Panc1 (cell line): ENCODE measurements at regions not wholly inside any gene's neighbourhood (a gene's known extent, or its start where the extent isn't known, plus 50 kb on each side); places are given as distances from the start of the nearest gene placed in this dataset.

Experiments
- ATAC-seq: fragments of 200-7000 bp; cut with Tn5 transposase; 2 replicates; pipeline ENCODE4 v1.9.1; 2020; ENCODE audit warnings: mild to moderate bottlenecking, moderate library complexity
- BruUV-seq: library from RNA; stranded (reverse); fragments of 400-500 nt; replicated peaks from 2 replicates; lab custom pipeline; 2021; lab: Mats Ljungman, UMichigan
- CTCF ChIA-PET: fragments of 300-600 bp; sonication (Branson Sonifier 250); formaldehyde crosslinking; loops from one replicate; lab custom pipeline; 2022; ENCODE audit warnings: antibody characterized with exemption; lab: Charles Lee
- POLR2A ChIA-PET: fragments of 300-600 bp; sonication (Branson Sonifier 250); formaldehyde crosslinking; loops from one replicate; lab custom pipeline; 2022; ENCODE audit warnings: antibody characterized with exemption; lab: Charles Lee
- DNase-seq: peaks from one replicate; pipeline ENCODE4 v3.0.0-alpha.2; 2010; ENCODE audit warnings: low read depth, low spot score
- H3K27ac ChIP-seq: 2 replicates; pipeline ENCODE4 v1.5.1; 2011; ENCODE audit warnings: mild to moderate bottlenecking, low read length, inconsistent platforms
- H3K27me3 ChIP-seq: fragments of 200-500 bp; sonication (Bioruptor generic); 2 replicates; pipeline ENCODE4 v1.6.0; 2014; ENCODE audit warnings: low read length, inconsistent platforms; ENCODE audit not compliant: control insufficient read depth, insufficient read depth
- H3K36me3 ChIP-seq: fragments of 200-500 bp; sonication (Bioruptor generic); 2 replicates; pipeline ENCODE4 v1.5.1; 2014; ENCODE audit warnings: inconsistent platforms, mild to moderate bottlenecking, low read length, moderate library complexity; ENCODE audit not compliant: control insufficient read depth, insufficient read depth
- H3K4me1 ChIP-seq: 2 replicates; pipeline ENCODE4 v1.5.1; 2011; ENCODE audit warnings: inconsistent platforms, mild to moderate bottlenecking, low read length, moderate library complexity; ENCODE audit not compliant: control insufficient read depth, insufficient read depth
- H3K4me3 ChIP-seq, 2 experiments: 2 replicates each; pipeline ENCODE4 v1.5.1; 2011 to 2012; ENCODE audit warnings: low read depth in 2 of 2, low read length in 2 of 2, mild to moderate bottlenecking in 2 of 2, inconsistent platforms in 1 of 2, moderate library complexity in 1 of 2
- H3K9me3 ChIP-seq: fragments of 200-500 bp; sonication (Bioruptor generic); 2 replicates; pipeline ENCODE4 v1.5.1; 2014; ENCODE audit warnings: low read depth, mild to moderate bottlenecking, inconsistent platforms, low read length, moderate library complexity; ENCODE audit not compliant: control insufficient read depth, insufficient read depth
- POLR2AphosphoS5 ChIP-seq: IDR thresholded peaks from 2 replicates; pipeline ENCODE4 v1.6.1; 2012; ENCODE audit warnings: mild to moderate bottlenecking, low read depth, low read length, moderate library complexity
- REST ChIP-seq, 2 experiments: IDR thresholded peaks; 2 replicates each; pipeline ENCODE4 v1.6.1; 2011 to 2012; ENCODE audit warnings: low read depth in 2 of 2, control low read depth in 1 of 2, low read length in 1 of 2, mild to moderate bottlenecking in 1 of 2, moderate library complexity in 1 of 2; ENCODE audit not compliant: insufficient read depth in 1 of 2
- SIN3A ChIP-seq: IDR thresholded peaks from 2 replicates; pipeline ENCODE4 v1.6.1; 2012; ENCODE audit warnings: low read depth, mild to moderate bottlenecking, low read length, moderate library complexity, borderline replicate concordance; ENCODE audit not compliant: insufficient read depth
- TCF7L2 ChIP-seq: IDR thresholded peaks from 2 replicates; pipeline ENCODE4 v1.6.1; 2011; ENCODE audit warnings: mild to moderate bottlenecking, low read depth, low read length, inconsistent platforms
- in situ Hi-C: cut with HindIII; loops from 2 replicates; pipeline ENCODE4 v1.10.0; 2016; ENCODE audit warnings: low sequenced_read_pairs, low pct_unique_long_range_greater_than_20kb
- intact Hi-C: fragments of 100-400 bp; cut with micrococcal nuclease; formaldehyde crosslinking; loops from one replicate; pipeline ENCODE4 v1.10.0; 2022; ENCODE audit not compliant: unreplicated experiment
- TF ChIP-seq, protein P1 (sequence below): fragments of 450-650 bp; IDR thresholded peaks from 2 replicates; pipeline ENCODE4 v1.5.1; 2017; ENCODE audit warnings: mild to moderate bottlenecking

DNA sequence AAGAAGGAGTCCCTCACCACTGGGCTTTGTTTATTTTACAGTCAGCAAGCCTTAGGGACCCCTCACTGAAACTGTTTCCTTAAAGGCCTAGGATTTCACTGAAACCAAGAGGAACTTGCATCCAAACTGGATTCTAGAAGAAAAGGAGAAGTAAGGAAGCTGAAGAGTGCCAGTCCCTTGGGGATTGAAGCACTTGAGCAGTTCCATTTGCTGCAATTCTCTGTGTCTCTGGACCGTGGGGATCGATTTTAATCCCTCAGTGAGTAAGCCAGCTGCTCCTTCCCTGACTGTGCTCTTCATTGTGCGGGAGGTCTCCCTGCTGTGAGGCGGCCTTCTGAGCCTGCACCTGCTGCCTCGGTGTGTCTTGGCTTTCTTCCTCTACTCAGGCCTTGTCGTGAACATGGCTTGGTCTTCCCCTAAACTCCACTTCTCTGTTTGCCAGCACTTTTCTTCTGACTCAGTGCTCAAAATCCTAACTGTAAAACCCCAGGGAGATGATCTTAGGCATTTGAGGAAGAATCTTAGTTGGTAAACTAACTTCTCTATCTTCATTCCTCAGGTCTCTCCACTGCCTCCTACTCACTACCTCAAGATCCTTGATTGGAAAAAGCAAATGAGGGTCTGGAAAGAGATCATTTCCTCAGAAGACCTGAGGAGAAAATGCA is 132.6 kb downstream of the SLC38A6 start:
- POLR2A ChIA-PET = no interaction called here

GRCh38 chr14:61112506-61112905 is 131.5 kb downstream of the SLC38A6 start:
- in situ Hi-C loops (no loop called here), intact Hi-C loops (no loop called here)
- POLR2A ChIA-PET = no interaction called here
- no peak for TF ChIP-seq REST (IDR thresholded peaks at IDR 0.05; ENCODE audit: insufficient read depth in 1 of 2, low read depth in 2 of 2, low read length in 1 of 2)
- TF ChIP-seq, protein P1, sequence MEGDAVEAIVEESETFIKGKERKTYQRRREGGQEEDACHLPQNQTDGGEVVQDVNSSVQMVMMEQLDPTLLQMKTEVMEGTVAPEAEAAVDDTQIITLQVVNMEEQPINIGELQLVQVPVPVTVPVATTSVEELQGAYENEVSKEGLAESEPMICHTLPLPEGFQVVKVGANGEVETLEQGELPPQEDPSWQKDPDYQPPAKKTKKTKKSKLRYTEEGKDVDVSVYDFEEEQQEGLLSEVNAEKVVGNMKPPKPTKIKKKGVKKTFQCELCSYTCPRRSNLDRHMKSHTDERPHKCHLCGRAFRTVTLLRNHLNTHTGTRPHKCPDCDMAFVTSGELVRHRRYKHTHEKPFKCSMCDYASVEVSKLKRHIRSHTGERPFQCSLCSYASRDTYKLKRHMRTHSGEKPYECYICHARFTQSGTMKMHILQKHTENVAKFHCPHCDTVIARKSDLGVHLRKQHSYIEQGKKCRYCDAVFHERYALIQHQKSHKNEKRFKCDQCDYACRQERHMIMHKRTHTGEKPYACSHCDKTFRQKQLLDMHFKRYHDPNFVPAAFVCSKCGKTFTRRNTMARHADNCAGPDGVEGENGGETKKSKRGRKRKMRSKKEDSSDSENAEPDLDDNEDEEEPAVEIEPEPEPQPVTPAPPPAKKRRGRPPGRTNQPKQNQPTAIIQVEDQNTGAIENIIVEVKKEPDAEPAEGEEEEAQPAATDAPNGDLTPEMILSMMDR = no peak
- no peak for TF ChIP-seq POLR2AphosphoS5
- no peak for TF ChIP-seq TCF7L2
- TF ChIP-seq SIN3A = no peak
- H3K27me3 ChIP-seq = no peaks in the 10 kb centered on the region
- no peak overlapping the region for H3K4me3 ChIP-seq
- no peak for DNase-seq
- no peaks in the 10 kb centered on the region for H3K9me3 ChIP-seq
- no peaks in the 10 kb centered on the region for H3K4me1 ChIP-seq
- no peak overlapping the region for H3K27ac ChIP-seq
- no TSS peak for BruUV-seq
- no peaks in the 10 kb centered on the region for H3K36me3 ChIP-seq
- ATAC-seq = no peak
- CTCF ChIA-PET = no interaction called here

More for the DNA sequence above, 132.6 kb downstream of the SLC38A6 start:
- DNase-seq (no peak), ATAC-seq (no peak)
- Histone ChIP-seq H3K36me3 (no peaks in the 10 kb centered on the region), H3K4me1 (no peaks in the 10 kb centered on the region), H3K27ac (no peak overlapping the region), H3K27me3 (no peaks in the 10 kb centered on the region), H3K9me3 (no peaks in the 10 kb centered on the region), H3K4me3 (no peak overlapping the region)
- in situ Hi-C loops (no loop called here), intact Hi-C loops (no loop called here)
- no TSS peak for BruUV-seq
- CTCF ChIA-PET = no interaction called here
- TF ChIP-seq POLR2AphosphoS5 = no peak
- TF ChIP-seq TCF7L2 = no peak
- TF ChIP-seq, protein P1 = no peak
- no peak for TF ChIP-seq SIN3A
- no peak for TF ChIP-seq REST (IDR thresholded peaks at IDR 0.05; ENCODE audit: insufficient read depth in 1 of 2, low read depth in 2 of 2, low read length in 1 of 2)
